ENCODE measurements at regions not wholly inside any gene's neighbourhood (a gene's known extent, or its start where the extent isn't known, plus 50 kb on each side); places are given as distances from the start of the nearest gene placed in this dataset.

GRCh38 chr7:136693166-136694119 lies 175.0 kb upstream of the CHRM2 start:
- H3K9me3 ChIP-seq: no peaks in the 10 kb centered on the region
- in situ Hi-C loops (cut with MboI; ENCODE audit: low sequenced_read_pairs): no loop called here
- no peaks in the 10 kb centered on the region for H3K4me1 ChIP-seq
- H3K27me3 ChIP-seq (ENCODE audit: low read depth): no peaks in the 10 kb centered on the region
- no peak for DNase-seq (ENCODE audit: low spot score in 2 of 2)
- no peak overlapping the region for H3K4me3 ChIP-seq
- H3K36me3 ChIP-seq (replicated peaks): no peaks in the 10 kb centered on the region

- Histone ChIP-seq H3K27me3 (ENCODE audit: low read depth) (no peaks in the 10 kb centered on the region), H3K4me1 (no peaks in the 10 kb centered on the region), H3K4me3 (no peak overlapping the region), H3K9me3 (no peaks in the 10 kb centered on the region), H3K36me3 (replicated peaks) (no peaks in the 10 kb centered on the region)
- in situ Hi-C loops (cut with MboI; ENCODE audit: low sequenced_read_pairs): no loop called here
- DNase-seq (ENCODE audit: low spot score in 2 of 2): no peak
Observed at GRCh38 chr7:136692221-136692620, 176.2 kb upstream of the CHRM2 start.

- Histone ChIP-seq H3K4me3 (no peak overlapping the region), H3K27me3 (ENCODE audit: low read depth) (no peaks in the 10 kb centered on the region), H3K9me3 (no peaks in the 10 kb centered on the region), H3K36me3 (replicated peaks) (no peaks in the 10 kb centered on the region), H3K4me1 (no peaks in the 10 kb centered on the region)
- no peak for DNase-seq (ENCODE audit: low spot score in 2 of 2)
- in situ Hi-C loops (cut with MboI; ENCODE audit: low sequenced_read_pairs): no loop called here
Observed at GRCh38 chr7:136688601-136689000, 179.9 kb upstream of the CHRM2 start.

DNA sequence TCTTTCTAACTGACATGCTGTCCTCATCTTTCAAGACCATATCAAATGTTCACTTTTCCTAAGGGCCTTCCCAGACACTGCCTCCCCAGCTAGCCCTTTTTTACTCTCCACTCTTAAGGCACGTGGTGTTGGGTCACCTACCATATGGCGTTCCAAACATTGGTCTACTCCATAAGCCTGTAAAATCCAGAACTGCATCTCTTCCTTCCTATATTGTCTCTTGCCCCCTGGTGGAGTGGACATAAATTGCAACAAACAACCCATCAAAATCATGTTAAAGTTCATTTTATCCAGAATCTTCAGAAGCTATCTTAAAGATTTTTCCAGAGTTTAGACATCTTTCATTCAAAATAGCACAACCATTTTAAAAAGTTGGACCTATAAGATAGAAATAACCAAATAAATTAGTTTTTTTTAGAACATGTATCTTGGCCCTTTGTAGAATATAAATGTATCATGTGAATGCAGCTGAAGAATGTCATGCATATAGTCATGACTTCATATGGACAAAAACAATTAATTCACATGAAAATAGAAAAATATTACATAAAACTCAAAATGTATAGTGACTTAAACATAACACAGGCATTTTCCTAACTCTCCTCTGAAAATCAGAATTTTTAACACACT lies 180.6 kb upstream of the CHRM2 start:
- peak; percentile 3 to 47 for DNase-seq (ENCODE audit: low spot score in 2 of 2)
- Histone ChIP-seq H3K27me3 (ENCODE audit: low read depth) (no peaks in the 10 kb centered on the region), H3K4me3 (no peak overlapping the region), H3K9me3 (no peaks in the 10 kb centered on the region), H3K36me3 (replicated peaks) (no peaks in the 10 kb centered on the region), H3K4me1 (no peaks in the 10 kb centered on the region)
- in situ Hi-C loops (cut with MboI; ENCODE audit: low sequenced_read_pairs): no loop called here

DNA sequence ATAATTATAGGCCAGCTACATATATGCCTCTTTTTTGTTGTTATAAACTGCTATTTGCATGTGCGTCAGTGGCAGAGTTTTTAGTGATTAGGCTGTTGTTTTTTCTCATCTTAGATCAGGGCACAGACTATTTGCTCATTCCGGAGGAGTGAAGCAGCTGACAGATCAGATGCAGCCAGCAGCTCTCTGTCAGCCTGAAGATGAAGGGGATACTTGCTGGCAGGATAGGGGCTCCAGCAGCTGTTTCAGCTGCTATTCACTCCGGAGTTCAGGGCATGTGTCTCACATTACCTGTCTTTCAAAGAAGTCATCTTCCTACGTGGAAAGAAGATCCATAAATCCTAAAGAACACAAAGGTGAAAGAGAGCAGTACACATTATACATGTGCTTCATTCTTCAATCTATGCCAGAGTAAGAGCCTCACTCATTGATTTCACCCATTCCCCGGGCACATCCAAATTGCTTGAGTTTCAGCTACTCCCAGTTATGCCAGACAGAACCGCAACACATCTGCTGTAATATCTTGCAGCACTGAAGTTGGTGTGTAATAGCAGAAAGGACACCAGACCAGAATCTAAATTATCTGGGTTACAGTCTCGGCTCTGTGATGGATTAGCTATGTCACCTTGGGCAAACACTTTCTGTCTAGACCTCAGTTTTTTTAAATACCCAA lies 182.8 kb upstream of the CHRM2 start:
- in situ Hi-C loops (cut with MboI; ENCODE audit: low sequenced_read_pairs): no loop called here
- H3K4me3 ChIP-seq: no peak overlapping the region

DNA sequence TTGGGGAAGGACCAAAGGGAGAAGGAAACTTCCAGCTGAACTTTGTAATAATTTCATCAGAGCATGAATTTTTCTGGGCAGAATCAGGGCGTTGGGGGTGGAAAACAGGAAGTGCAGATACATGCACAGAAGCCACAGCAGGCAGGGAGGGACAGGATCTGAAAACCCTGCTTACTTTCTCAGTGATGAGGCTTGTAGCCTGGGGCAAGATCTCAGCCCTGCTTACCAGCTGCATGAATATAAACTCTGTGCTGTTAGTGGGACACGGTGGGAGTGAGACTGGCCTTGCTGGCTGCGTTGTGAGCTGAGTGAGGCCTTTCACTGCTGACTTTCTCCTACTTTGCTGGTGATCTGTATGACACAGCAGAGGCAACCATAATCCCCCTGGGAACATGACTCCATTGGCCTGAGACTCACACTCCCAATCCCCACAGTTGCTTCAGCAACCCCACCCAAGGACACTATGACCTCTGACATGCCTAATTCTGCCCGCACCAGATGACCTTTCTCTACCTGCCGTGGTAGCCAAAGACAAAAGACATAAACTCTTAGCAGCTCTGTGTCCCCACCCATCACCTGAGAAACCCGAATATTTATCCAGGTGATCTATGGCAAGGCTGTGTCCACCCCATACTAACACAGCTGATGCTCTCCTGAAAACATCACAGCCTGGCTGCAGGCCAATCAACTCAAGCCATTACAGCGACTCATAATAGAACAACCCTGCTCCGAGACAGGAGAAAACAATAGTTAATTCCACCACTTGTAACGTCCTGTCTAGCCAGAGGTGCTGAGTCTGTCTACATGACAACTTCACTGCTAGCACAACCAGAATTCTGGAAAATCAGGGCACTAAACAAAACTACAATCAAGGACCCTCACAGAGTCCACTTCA lies 190.7 kb upstream of the CHRM2 start:
- in situ Hi-C loops (cut with MboI; ENCODE audit: low sequenced_read_pairs): no loop called here
- Histone ChIP-seq H3K9me3 (no peaks in the 10 kb centered on the region), H3K4me1 (no peaks in the 10 kb centered on the region), H3K4me3 (no peak overlapping the region), H3K36me3 (replicated peaks) (no peaks in the 10 kb centered on the region), H3K27me3 (ENCODE audit: low read depth) (no peaks in the 10 kb centered on the region)
- DNase-seq (ENCODE audit: low spot score in 2 of 2): no peak

More for the DNA sequence above, 182.8 kb upstream of the CHRM2 start:
- DNase-seq (ENCODE audit: low spot score in 2 of 2): no peak
- H3K4me1 ChIP-seq: no peaks in the 10 kb centered on the region
- H3K36me3 ChIP-seq (replicated peaks): no peaks in the 10 kb centered on the region
- H3K27me3 ChIP-seq (ENCODE audit: low read depth): no peaks in the 10 kb centered on the region
- no peaks in the 10 kb centered on the region for H3K9me3 ChIP-seq

- H3K9me3 ChIP-seq: no peaks in the 10 kb centered on the region
- in situ Hi-C loops (cut with MboI; ENCODE audit: low sequenced_read_pairs): no loop called here
- DNase-seq (ENCODE audit: low spot score in 2 of 2): no peak
Observed at GRCh38 chr7:136667584-136667983, 200.9 kb upstream of the CHRM2 start.

GRCh38 chr7:136665878-136666509 lies 202.5 kb upstream of the CHRM2 start:
- DNase-seq (ENCODE audit: low spot score in 2 of 2): no peak
- Histone ChIP-seq H3K36me3 (replicated peaks) (no peaks in the 10 kb centered on the region), H3K9me3 (no peaks in the 10 kb centered on the region), H3K27me3 (ENCODE audit: low read depth) (no peaks in the 10 kb centered on the region; the same call in 1 of the 2 replicates), H3K4me1 (no peaks in the 10 kb centered on the region), H3K4me3 (no peak overlapping the region)
- in situ Hi-C loops (cut with MboI; ENCODE audit: low sequenced_read_pairs): no loop called here

More at GRCh38 chr7:136667584-136667983, 200.9 kb upstream of the CHRM2 start:
- H3K4me3 ChIP-seq: no peak overlapping the region
- no peaks in the 10 kb centered on the region; the same call in 1 of the 2 replicates for H3K27me3 ChIP-seq (ENCODE audit: low read depth)
- H3K36me3 ChIP-seq (replicated peaks): no peaks in the 10 kb centered on the region
- no peaks in the 10 kb centered on the region for H3K4me1 ChIP-seq

DNA sequence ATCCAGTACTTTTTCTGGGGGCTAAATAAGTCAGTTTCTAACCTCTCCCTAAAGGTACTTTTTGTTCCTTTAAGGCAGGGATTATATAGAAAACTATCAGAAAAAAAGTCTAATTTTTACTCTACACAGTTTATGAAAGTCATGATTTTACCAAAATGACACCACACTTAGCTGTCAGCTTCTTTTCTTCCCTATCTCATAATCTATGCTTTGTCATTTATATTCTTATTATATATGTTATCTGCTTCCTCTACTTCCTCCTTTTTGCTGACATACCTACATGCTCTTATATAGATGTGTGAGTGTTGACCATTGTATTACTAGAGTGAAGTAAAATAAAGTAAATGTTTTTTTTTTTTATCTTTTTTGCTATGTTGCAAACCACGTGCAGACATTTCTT lies 203.9 kb upstream of the CHRM2 start:
- Histone ChIP-seq H3K9me3 (no peaks in the 10 kb centered on the region), H3K4me3 (no peak overlapping the region), H3K4me1 (no peaks in the 10 kb centered on the region), H3K36me3 (replicated peaks) (no peaks in the 10 kb centered on the region), H3K27me3 (ENCODE audit: low read depth) (no peaks in the 10 kb centered on the region)
- no peak for DNase-seq (ENCODE audit: low spot score in 2 of 2)
- in situ Hi-C loops (cut with MboI; ENCODE audit: low sequenced_read_pairs): no loop called here

DNA sequence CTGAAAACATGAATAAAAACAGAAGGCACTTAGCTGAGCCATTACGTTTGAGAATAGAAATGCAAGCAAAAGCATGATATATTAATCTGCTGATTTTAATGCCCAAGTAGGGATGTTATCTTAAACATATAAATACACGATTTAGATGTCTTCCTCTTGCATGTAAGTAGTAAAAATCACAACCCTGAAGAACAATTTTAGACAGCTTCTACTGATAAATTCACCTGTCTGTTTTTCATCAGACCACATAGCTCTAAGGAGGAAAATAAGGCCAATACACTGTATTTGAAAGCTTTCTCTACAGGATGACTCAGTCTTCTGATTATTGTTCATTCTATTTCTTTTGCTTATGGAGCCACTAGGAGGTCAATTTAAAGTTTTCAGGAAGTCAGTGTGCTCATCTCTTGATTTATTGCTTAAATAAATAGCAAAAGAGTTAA lies 210.9 kb upstream of the CHRM2 start:
- in situ Hi-C loops (cut with MboI; ENCODE audit: low sequenced_read_pairs): no loop called here
- Histone ChIP-seq H3K27me3 (ENCODE audit: low read depth) (no peaks in the 10 kb centered on the region), H3K4me1 (no peaks in the 10 kb centered on the region), H3K36me3 (replicated peaks) (no peaks in the 10 kb centered on the region), H3K9me3 (no peaks in the 10 kb centered on the region), H3K4me3 (no peak overlapping the region)
- DNase-seq (ENCODE audit: low spot score in 2 of 2): no peak

DNA sequence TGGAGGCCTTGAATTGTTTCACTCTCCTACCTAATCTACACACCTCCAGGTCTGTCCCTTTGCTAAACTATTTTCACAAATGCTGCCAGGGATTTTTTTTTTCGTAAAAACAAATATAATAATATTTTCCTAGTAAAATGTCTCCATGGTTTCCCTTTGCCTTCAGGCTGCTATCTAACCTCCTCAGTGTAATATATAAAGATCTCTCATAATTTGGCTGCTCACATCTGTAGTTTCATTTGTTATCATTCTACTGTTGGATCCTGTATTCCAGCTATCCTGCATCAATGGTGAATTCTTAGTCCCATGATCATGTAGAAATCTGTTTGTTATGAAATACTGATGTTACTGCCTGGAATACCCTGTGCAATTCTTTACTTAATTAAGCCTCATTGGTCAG lies 211.9 kb upstream of the CHRM2 start:
- in situ Hi-C loops (cut with MboI; ENCODE audit: low sequenced_read_pairs): no loop called here
- Histone ChIP-seq H3K27me3 (ENCODE audit: low read depth) (no peaks in the 10 kb centered on the region), H3K9me3 (no peaks in the 10 kb centered on the region), H3K4me3 (no peak overlapping the region), H3K4me1 (no peaks in the 10 kb centered on the region), H3K36me3 (replicated peaks) (no peaks in the 10 kb centered on the region)
- DNase-seq (ENCODE audit: low spot score in 2 of 2): no peak

GRCh38 chr7:136655414-136655813 lies 213.0 kb upstream of the CHRM2 start:
- no peaks in the 10 kb centered on the region for H3K36me3 ChIP-seq (replicated peaks)
- H3K9me3 ChIP-seq: no peaks in the 10 kb centered on the region
- H3K27me3 ChIP-seq (ENCODE audit: low read depth): no peaks in the 10 kb centered on the region
- no peak for DNase-seq (ENCODE audit: low spot score in 2 of 2)
- in situ Hi-C loops (cut with MboI; ENCODE audit: low sequenced_read_pairs): no loop called here
- no peak overlapping the region for H3K4me3 ChIP-seq
- no peaks in the 10 kb centered on the region for H3K4me1 ChIP-seq

GRCh38 chr7:136654406-136654805 lies 214.0 kb upstream of the CHRM2 start:
- no peak overlapping the region for H3K4me3 ChIP-seq
- no peaks in the 10 kb centered on the region for H3K9me3 ChIP-seq
- DNase-seq (ENCODE audit: low spot score in 2 of 2): no peak
- in situ Hi-C loops (cut with MboI; ENCODE audit: low sequenced_read_pairs): no loop called here
- H3K4me1 ChIP-seq: no peaks in the 10 kb centered on the region
- H3K27me3 ChIP-seq (ENCODE audit: low read depth): no peaks in the 10 kb centered on the region
- no peaks in the 10 kb centered on the region for H3K36me3 ChIP-seq (replicated peaks)

Data from HAP-1 (cell line).